ENCODE measurements at regions not wholly inside any gene's neighbourhood (a gene's known extent, or its start where the extent isn't known, plus 50 kb on each side); places are given as distances from the start of the nearest gene placed in this dataset.

DNA sequence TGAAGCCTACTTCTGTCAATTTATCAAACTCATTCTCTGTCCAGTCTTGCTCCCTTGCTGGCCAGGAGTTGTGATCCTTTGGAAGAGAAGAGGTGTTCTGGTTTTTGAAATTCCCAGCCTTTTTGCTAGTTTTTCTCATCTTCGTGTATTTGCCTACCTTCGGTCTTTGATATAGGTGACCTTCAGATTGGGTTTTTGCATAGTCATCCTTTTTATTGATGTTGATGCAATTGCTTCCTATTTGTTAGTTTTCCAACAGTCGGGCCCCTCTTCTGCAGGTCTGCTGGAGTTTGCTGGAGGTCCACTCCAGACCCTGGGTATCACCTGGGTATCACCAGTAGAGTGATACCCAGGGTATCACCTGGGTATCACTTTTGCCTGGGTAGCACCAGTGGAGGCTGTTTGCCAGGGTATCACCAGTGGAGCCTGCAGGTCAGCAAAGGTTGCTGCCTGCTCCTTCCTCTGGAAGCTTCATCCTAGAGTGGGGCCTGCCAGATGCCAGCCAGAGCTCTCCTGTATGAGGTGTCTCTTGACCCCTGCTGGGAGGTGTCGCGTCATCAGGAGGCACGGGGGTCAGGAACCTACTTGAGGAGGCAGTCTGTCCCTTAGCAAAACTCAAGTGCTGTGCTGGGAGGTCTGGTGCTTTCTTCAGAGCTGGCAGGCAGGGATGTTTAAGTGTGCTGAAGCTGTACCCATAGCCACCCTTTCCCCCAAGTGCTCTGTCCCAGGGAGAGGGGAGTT is 684.2 kb downstream of the PCDH18 start:
- H3K4me1 Mint-ChIP-seq: no peaks in the 10 kb centered on the region
- H3K27ac Mint-ChIP-seq: no peak overlapping the region
- no peak for DNase-seq (ENCODE audit: low spot score)

DNA sequence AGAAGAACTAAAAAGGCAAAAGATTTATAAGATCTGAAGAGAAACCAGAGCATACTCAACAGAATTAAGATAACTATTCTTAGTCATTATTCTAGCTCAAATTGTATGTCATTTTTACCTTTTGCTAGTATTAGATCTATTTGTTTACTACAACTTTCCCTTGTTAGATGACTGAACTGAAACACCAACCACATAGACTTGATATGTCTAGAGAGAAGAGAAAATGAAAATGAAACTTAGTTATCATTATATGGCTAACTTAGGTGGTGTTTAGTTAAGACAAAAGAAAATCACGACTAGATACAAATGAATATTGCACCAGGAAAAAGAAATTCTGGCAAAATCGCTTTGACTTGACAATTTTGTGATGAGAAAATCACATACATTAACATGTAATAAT is 690.8 kb downstream of the PCDH18 start:
- Histone ChIP-seq H3K4me3 (no peak overlapping the region), H3F3A (ENCODE audit: low read depth) (no peaks in the 10 kb centered on the region), H3K27ac (no peak overlapping the region), H3K4me1 (no peaks in the 10 kb centered on the region), H3K9me3 (ENCODE audit: low read depth) (no peaks in the 10 kb centered on the region), H3K27me3 (no peaks in the 10 kb centered on the region), H3K79me2 (ENCODE audit: low read depth) (no peaks in the 10 kb centered on the region), H2AFZ (replicated peaks) (no peak overlapping the region), H3K36me3 (no peaks in the 10 kb centered on the region), H4K20me1 (ENCODE audit: low read depth) (no peaks in the 10 kb centered on the region), H3K4me2 (no peak overlapping the region), H3K9ac (no peak overlapping the region)
- H3K4me1 Mint-ChIP-seq: no peaks in the 10 kb centered on the region
- peaks cover 20% of the 10 kb centered on the region for H3K9me3 Mint-ChIP-seq
- H3K27ac Mint-ChIP-seq: no peak overlapping the region
- DNase-seq (ENCODE audit: low spot score): no peak
- H3K4me3 Mint-ChIP-seq: no peak overlapping the region
- TF ChIP-seq, protein P1, sequence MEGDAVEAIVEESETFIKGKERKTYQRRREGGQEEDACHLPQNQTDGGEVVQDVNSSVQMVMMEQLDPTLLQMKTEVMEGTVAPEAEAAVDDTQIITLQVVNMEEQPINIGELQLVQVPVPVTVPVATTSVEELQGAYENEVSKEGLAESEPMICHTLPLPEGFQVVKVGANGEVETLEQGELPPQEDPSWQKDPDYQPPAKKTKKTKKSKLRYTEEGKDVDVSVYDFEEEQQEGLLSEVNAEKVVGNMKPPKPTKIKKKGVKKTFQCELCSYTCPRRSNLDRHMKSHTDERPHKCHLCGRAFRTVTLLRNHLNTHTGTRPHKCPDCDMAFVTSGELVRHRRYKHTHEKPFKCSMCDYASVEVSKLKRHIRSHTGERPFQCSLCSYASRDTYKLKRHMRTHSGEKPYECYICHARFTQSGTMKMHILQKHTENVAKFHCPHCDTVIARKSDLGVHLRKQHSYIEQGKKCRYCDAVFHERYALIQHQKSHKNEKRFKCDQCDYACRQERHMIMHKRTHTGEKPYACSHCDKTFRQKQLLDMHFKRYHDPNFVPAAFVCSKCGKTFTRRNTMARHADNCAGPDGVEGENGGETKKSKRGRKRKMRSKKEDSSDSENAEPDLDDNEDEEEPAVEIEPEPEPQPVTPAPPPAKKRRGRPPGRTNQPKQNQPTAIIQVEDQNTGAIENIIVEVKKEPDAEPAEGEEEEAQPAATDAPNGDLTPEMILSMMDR (IDR thresholded peaks at IDR 0.05): no peak
- TF ChIP-seq EZH2phosphoT487 (IDR thresholded peaks at IDR 0.05): no peak
- TF ChIP-seq EZH2 (IDR thresholded peaks at IDR 0.05): no peak
- peaks cover 1% of the 10 kb centered on the region for H3K36me3 Mint-ChIP-seq
- H3K27me3 Mint-ChIP-seq (ENCODE audit: insufficient read depth, low read depth): peaks cover 6% of the 10 kb centered on the region

More for the DNA sequence above, 684.2 kb downstream of the PCDH18 start:
- Histone ChIP-seq H3K9me3 (ENCODE audit: low read depth) (no peaks in the 10 kb centered on the region), H3K9ac (no peak overlapping the region), H3K4me3 (no peak overlapping the region), H3F3A (ENCODE audit: low read depth) (no peaks in the 10 kb centered on the region), H2AFZ (replicated peaks) (no peak overlapping the region), H3K79me2 (ENCODE audit: low read depth) (no peaks in the 10 kb centered on the region), H3K4me2 (no peak overlapping the region), H3K27ac (no peak overlapping the region), H3K36me3 (no peaks in the 10 kb centered on the region), H3K27me3 (no peaks in the 10 kb centered on the region), H4K20me1 (ENCODE audit: low read depth) (no peaks in the 10 kb centered on the region), H3K4me1 (no peaks in the 10 kb centered on the region)
- Mint-ChIP-seq H3K27me3 (ENCODE audit: insufficient read depth, low read depth) (peaks cover under 1% of the 10 kb centered on the region), H3K36me3 (peaks cover 4% of the 10 kb centered on the region), H3K4me3 (no peak overlapping the region), H3K9me3 (peaks cover 27% of the 10 kb centered on the region)
- TF ChIP-seq, protein P1 (IDR thresholded peaks at IDR 0.05): no peak
- TF ChIP-seq EZH2 (IDR thresholded peaks at IDR 0.05) (no peak), EZH2phosphoT487 (IDR thresholded peaks at IDR 0.05) (no peak)

DNA sequence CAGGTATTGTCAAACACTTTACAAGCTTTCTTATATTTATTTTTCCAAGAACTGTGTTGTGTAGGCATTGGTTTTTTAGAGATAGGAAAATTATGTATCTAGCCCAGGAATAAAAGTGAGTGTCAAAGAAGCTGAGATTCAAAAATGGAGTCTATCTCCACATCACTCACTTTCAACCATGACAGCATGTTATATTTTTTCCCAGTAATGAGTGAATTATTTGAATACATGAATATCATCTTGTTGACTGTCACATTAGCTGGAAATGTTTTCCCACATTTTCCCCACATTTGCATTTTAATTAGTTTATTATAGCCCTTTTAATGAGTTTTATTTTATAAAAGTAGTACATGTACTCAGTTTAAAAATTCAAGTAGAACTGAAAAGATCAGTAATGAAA is 693.7 kb downstream of the PCDH18 start:
- Histone ChIP-seq H4K20me1 (ENCODE audit: low read depth) (no peaks in the 10 kb centered on the region), H3K4me3 (no peak overlapping the region), H3K79me2 (ENCODE audit: low read depth) (no peaks in the 10 kb centered on the region), H3F3A (ENCODE audit: low read depth) (no peaks in the 10 kb centered on the region), H2AFZ (replicated peaks) (no peak overlapping the region), H3K4me1 (no peaks in the 10 kb centered on the region), H3K9me3 (ENCODE audit: low read depth) (no peaks in the 10 kb centered on the region), H3K27ac (no peak overlapping the region), H3K36me3 (no peaks in the 10 kb centered on the region), H3K27me3 (no peaks in the 10 kb centered on the region), H3K9ac (no peak overlapping the region), H3K4me2 (no peak overlapping the region)
- no peak for DNase-seq (ENCODE audit: low spot score)
- Mint-ChIP-seq H3K4me3 (no peak overlapping the region), H3K9me3 (peaks cover 5% of the 10 kb centered on the region), H3K27ac (no peak overlapping the region), H3K27me3 (ENCODE audit: insufficient read depth, low read depth) (peaks cover 6% of the 10 kb centered on the region), H3K36me3 (peaks cover 1% of the 10 kb centered on the region), H3K4me1 (no peaks in the 10 kb centered on the region)
- no peak for TF ChIP-seq EZH2 (IDR thresholded peaks at IDR 0.05)
- no peak for TF ChIP-seq EZH2phosphoT487 (IDR thresholded peaks at IDR 0.05)
- TF ChIP-seq, protein P1 (IDR thresholded peaks at IDR 0.05): no peak
